RCC 7860 (cell line): ENCODE measurements at regions not wholly inside any gene's neighbourhood (a gene's known extent, or its start where the extent isn't known, plus 50 kb on each side); places are given as distances from the start of the nearest gene placed in this dataset.

Experiments used
- DNase-seq: peaks from one replicate; pipeline ENCODE4 v3.0.0-alpha.2; 2015; ENCODE audit warnings: low spot score
- FAIRE-seq: peaks from 2 replicates; lab custom pipeline; 2012; peaks lifted over from hg19 to GRCh38; lab: Jason Lieb, UNC

DNA sequence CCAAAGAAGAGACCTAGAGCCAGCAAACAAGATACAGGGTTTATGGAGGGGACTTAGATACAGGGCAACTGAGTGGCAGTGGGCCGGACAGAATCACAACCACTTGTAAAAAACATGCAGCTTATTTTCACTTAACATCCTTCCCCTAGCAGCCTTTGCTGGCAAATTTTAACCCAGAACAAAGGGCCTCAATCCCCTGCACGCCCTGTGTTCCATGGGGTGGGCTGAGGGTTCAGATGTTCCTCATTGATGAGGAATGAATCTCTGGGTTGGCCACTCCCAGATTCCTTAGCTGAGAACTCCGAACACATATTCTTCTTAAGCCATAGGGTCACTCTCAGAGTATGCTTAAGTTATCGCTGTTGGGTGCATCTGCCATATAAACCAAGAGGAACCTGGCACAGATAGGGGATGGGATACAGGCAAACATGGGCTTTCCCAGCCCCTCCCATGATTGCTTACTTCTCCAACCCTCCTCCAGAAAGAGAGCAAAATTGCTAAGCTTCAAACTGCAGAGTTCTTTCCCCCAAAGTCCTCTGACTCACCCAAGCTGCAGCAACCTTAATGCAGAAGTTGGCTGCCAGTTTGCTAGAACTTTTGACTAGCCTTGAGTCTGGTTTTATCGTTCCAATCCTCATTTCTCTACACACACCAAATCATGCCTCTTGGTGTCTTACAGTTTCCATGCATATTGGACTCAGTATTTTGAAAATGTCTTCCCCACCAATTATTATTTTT, 146.9 kb downstream of the CD47 start:
- FAIRE-seq: no peak

GRCh38 chr3:107942951-107943749, 147.7 kb downstream of the CD47 start:
- FAIRE-seq (no peak), DNase-seq (no peak)

More for the DNA sequence above, 146.9 kb downstream of the CD47 start:
- no peak for DNase-seq

DNA sequence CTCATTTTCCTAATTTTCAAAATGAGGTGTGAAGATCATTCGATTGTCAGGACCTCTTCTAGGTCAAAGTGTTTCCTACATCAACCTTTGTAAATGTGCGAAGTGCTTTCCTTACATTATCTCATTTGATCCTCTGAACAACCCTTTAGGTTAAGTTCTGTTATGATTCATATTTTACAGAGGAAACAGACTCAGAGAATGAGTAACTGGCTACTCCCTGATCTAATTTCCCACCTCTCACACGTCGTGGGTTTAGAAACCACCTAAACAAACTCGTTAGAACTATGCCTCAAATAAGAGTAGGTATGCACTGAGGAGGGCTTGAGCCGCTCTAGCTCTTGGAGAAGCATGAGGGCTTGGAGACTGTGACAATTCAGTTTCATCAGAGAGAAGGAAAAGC, 148.6 kb downstream of the CD47 start:
- DNase-seq: no peak
- FAIRE-seq: no peak

- FAIRE-seq (no peak), DNase-seq (no peak)
These were observed 151.0 kb downstream of the CD47 start for GRCh38 chr3:107939691-107940442.

- FAIRE-seq: no peak
- DNase-seq: peak; percentile 46
These were observed 152.7 kb downstream of the CD47 start for GRCh38 chr3:107938143-107938542.

- no peak for DNase-seq
- FAIRE-seq: no peak
These were observed 156.0 kb downstream of the CD47 start for GRCh38 chr3:107934808-107935207.

DNA sequence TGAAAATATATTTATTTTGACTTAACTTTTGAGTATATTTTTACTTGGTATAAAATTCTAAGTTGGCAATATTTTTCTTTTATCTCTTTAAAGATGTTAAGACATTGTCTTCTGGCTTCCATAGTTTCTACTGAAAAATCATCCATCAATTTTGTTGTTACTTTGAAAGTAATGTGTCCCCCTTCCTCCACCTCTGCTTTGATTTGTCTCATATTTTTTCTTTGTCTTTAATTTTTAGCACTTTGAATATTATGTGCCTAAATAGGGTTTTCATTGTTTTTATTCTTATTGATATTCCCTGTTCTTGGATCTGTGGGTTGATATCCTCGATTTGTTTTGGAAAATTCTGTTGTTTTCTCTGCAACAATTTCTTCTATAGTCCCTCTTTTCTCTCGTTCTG, 157.4 kb downstream of the CD47 start:
- no peak for DNase-seq

GRCh38 chr3:107931326-107931725, 159.5 kb downstream of the CD47 start:
- no peak for FAIRE-seq
- DNase-seq: no peak

More for the DNA sequence above, 157.4 kb downstream of the CD47 start:
- FAIRE-seq: no peak

DNA sequence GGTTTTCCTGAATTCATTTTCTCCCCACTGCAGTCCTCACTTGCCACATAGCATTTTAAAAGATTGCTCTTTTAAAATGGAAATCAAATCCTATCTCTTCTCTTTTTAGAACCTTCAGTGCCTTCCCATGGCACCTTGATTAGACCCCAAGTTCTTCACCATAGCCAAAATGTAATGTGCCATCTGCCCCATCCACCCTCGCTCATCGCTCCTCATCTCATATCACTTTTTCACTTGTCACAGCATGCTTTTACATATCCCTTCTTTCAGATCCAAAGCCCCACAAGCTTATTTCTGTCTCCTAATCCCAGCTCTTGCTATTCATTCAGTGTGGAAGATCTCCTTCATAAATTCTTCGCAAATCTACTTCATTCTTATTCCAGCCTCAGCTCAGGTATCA, 161.7 kb downstream of the CD47 start:
- no peak for FAIRE-seq
- no peak for DNase-seq

DNA sequence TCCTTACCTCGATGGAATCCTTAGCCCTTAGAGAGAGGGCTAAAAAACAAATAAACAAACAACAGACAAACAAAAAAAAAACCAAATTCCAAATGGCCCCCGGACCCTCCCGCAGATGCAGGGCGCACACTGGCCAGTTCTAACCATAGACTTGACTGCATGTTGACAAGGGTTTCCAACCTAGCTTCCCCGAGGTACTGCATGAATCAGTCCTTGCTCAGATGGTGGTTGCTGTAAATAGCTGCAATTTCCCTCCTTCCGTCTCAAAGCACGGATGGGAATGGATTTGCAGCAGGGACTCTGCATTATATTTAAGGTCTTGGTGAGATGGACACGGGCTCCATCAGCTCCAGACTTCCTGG, 162.8 kb downstream of the CD47 start:
- FAIRE-seq (no peak), DNase-seq (no peak)

DNA sequence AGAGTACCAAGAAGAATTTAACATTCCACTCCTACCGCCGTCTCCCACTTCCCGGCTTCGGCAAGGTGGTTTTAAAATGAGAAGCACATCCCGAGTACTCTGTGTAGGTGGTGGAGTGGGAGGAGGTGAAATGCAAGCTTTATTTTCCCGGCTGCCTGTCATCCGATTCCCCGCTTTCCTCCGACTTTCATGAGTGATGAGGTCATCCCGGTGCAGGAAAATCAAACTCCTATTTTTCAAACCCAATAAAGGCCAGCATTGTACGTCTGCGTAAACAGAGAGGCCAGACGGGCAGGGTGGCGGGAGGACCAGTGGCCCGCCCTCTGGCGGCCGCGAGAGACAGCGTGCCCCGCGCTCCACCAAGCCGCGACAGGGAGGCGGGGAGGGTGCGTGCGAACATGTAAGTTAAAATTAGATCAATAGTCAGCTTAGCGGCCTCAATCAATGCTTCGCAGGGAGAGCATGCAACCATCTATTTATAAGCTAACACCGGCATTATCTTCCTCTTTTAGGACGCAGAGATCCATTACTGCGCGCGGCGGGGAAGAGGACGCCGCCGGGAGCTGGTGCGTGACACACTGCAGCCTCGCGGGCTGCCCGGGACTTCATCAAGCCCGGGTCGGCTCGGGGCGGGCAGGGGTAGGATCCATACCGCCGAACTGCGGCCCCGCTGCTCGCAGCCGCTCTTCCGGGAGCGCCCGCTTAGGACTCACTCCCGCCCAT, 163.3 kb downstream of the CD47 start:
- peak; percentile 32 for DNase-seq
- no peak for FAIRE-seq

DNA sequence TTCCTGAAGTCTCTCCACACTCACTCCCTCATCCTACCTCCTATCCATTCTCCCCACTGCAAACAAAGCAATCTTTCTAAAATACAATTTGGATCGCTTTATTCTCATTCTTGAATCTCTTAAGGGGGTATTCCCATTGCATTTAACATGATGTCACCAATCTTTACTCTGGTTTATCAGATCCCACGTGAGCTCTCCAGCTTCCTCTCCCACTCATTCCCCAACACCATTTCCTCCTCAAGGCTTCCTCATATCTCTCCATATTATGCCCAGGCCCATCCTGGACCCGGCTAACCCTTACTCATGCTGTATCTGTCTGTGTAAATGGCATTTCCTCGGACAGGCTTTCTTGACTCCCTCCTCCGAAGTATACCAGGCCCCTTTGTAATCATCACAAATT, 165.0 kb downstream of the CD47 start:
- FAIRE-seq (no peak), DNase-seq (no peak)

- DNase-seq (no peak), FAIRE-seq (no peak)
These were observed 169.8 kb downstream of the CD47 start for GRCh38 chr3:107921038-107921437.

GRCh38 chr3:107920538-107920937, 170.3 kb downstream of the CD47 start:
- FAIRE-seq: no peak

DNA sequence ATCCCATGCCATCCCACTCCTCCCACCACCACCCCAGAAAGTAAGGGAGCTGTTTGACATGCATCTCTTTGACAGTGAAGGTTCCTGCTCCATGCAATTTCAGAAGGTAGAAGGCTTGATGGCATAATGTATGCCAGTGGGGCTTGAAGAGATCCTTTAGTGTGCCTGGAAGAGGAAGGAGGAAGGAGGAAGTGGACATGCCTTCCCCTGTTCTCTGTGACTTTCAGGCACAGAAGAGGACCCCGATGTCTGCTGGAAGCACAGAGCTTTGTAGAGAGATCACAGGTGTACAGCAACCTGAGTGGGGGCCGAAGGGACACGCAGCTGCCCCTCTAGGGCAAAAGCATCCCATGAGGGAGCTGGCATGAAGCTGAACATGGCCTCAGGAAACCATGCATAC, 171.6 kb downstream of the CD47 start:
- FAIRE-seq: no peak

More at GRCh38 chr3:107920538-107920937, 170.3 kb downstream of the CD47 start:
- DNase-seq: no peak

DNA sequence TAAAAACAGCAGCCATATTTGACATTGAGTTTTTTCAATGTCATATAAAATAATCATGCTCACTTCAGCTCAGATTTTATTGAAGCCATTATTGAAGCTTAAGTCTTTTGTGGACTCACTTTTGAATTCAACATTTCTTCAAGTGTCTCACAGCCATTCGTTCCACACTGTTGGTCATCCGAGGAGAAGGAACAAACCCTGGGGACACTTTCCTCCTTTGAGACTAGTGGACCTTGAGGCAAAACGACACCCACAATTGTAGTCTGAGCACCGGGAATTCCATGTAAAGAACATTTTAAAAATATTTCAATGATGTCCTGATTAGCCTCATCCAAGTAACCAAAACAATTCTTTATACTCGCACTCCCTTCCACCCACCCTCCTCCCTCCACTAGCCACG, 174.7 kb downstream of the CD47 start:
- DNase-seq (peak; percentile 38), FAIRE-seq (peak; percentile 87)

More for the DNA sequence above, 171.6 kb downstream of the CD47 start:
- DNase-seq: no peak

DNA sequence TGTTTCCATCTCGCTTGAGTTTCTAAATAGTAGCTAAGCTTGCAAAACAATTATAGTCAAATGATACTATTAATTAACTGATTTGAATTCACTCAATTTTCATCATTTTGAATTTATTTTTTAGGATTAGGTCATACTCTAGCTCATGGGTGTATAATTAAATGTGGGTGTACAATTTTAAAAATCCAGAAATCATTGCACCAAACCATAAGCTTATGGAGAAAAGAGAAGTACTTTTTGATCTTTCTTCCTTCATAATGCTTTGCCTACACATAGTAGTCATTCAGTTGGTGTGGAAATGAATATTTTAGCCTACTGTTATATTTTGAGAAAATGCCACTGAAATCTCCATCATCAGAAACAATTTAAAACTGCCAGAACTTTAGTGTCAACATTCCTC, 175.1 kb downstream of the CD47 start:
- FAIRE-seq: no peak
- DNase-seq: no peak

DNA sequence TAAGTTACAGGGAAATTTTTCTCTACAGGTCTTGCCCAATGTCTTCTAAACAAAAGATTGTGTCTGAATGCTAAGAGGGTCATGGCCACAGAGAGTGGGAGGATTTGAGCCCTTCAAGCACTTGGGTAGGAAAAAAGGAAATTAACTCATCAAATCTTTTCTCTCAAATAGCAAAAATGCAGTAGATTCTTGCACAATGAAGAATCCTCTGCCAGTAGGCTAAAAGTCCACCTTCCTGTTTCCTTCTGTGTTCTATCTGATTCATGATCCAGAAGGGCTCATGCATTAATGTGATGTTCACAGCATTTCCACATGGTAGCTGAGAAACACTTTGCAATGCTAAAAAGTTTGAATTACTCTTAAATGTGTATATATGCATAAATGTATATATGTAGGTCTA, 177.1 kb downstream of the CD47 start:
- no peak for FAIRE-seq

DNA sequence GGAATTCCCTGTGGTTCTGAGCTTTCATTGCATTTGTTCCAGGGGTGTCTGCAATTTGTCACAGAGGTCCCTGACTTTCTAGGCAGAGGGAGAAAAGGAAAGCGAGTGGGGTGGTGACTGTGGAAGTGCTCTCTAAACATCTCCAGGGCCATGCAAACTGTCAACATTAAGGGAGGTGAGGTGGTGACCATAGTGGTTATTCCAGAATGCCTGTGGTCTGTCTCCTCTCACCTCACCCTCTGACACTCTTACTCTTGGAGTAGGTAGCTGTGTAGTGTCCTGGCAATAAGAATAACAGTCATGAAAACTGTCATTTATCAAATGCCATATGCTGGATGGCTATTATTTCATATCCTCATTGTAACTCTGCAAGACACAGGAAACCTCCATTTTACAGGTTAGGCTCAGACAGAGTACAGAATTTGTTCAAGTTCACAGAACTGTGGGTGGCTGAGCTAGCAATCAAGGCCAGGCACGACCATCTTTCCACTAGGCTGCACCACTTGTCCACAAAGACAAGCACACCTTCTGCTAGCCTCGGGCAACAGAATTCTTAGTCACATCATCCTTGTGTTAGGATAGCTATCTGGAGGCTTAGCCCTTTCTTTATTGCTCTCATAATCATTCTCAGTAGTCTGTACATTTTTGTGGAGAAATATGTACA, 179.4 kb downstream of the CD47 start:
- DNase-seq: peak; percentile 33
- FAIRE-seq: no peak

More for the DNA sequence above, 177.1 kb downstream of the CD47 start:
- no peak for DNase-seq

- FAIRE-seq (no peak), DNase-seq (no peak)
These were observed 180.0 kb downstream of the CD47 start for GRCh38 chr3:107910713-107911259.
